ENCODE measurements at regions not wholly inside any gene's neighbourhood (a gene's known extent, or its start where the extent isn't known, plus 50 kb on each side); places are given as distances from the start of the nearest gene placed in this dataset.
A peak's percentile ranks its signal among the peaks of the same experiment; 100 is the strongest.

DNA sequence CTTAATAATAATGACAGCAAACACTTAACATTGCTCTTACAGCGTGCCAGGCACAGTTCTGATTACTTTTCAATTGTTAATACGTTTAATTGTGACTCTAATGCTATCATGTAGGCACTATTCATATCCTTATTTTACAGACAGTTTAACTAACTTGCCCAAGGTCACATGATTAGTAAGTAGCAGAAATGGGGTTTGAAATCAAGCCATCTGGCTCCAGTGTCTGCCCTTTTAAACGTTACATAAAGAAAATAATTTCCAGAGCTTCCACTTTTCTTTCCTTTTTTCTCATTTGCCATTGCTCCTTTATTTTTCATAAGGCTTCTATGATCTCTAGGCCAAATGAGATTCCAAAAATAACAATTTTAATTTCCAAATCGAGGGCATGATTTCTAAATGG lies 50.6 kb upstream of the IKZF2 start:
- Mint-ChIP-seq H3K4me3 (no peak overlapping the region), H3K27me3 (no peaks in the 10 kb centered on the region), H3K4me1 (no peaks in the 10 kb centered on the region), H3K27ac (no peak overlapping the region), H3K9me3 (ENCODE audit: low read depth) (peaks cover 1% of the 10 kb centered on the region), H3K36me3 (ENCODE audit: low read depth) (no peaks in the 10 kb centered on the region)
- POLR2A ChIA-PET, result no interaction called here
- intact Hi-C loops (cut with DNase I, micrococcal nuclease), result no loop called here
- DNase-seq (no peak), ATAC-seq (no peak)
- CTCF ChIA-PET, result interaction anchor here (1.2 kb wide), 1 partner anchor 10 kb away, joined by 3 read pairs; no protein-coding TSS in a partner anchor

DNA sequence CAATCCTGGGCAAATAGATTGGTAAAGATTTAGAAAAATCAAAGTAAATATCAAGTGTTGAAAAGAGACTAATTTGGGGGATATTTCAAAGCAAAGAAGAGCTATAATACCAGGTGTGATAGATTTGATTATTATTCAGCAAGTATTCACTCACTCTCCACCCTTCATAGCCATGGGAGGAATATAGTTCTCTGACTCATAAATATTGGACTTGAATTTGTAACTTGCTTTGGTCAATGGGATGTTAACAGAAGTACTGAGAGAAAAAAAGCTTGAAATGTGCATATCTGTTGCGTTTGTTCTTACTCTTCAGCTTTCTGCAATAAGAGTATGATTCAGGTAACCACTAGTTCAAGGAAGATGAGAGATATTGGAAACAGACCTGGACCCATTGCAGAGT lies 54.5 kb upstream of the IKZF2 start:
- POLR2A ChIA-PET, result no interaction called here

DNA sequence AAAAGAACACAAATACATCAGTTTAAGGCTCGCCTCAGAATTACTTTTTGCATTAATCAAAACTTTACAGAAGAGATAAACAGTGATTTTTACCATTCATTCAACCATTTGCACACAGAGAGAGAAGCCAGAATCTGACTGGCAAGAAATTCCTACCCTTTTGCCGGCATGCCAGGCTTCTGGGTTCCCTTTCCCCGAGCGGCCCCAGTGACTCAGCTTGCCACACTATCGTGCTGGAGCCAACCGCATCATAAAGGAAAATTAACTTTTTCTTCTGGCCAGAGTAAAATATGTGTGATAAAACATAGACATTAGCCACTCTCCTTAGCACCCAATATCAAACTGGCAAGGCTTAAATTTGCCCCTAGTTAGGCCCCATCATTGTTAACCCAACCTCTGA lies 61.8 kb upstream of the IKZF2 start:
- CTCF ChIA-PET, result interaction anchor here (2.2 kb wide), 1 partner anchor 9 kb away, joined by 7 read pairs; no protein-coding TSS in a partner anchor
- POLR2A ChIA-PET, result no interaction called here

More for the DNA sequence above, 54.5 kb upstream of the IKZF2 start:
- H3K36me3 Mint-ChIP-seq (ENCODE audit: low read depth), result no peaks in the 10 kb centered on the region
- ATAC-seq, result no peak
- no peaks in the 10 kb centered on the region for H3K4me1 Mint-ChIP-seq
- no peak for DNase-seq
- H3K9me3 Mint-ChIP-seq (ENCODE audit: low read depth), result no peaks in the 10 kb centered on the region
- no peaks in the 10 kb centered on the region for H3K27me3 Mint-ChIP-seq
- H3K27ac Mint-ChIP-seq, result no peak overlapping the region
- intact Hi-C loops (cut with DNase I, micrococcal nuclease), result no loop called here
- no peak overlapping the region for H3K4me3 Mint-ChIP-seq
- CTCF ChIA-PET, result interaction anchor here (0.6 kb wide), 1 partner anchor 183 kb away, joined by 3 read pairs; no protein-coding TSS in a partner anchor

DNA sequence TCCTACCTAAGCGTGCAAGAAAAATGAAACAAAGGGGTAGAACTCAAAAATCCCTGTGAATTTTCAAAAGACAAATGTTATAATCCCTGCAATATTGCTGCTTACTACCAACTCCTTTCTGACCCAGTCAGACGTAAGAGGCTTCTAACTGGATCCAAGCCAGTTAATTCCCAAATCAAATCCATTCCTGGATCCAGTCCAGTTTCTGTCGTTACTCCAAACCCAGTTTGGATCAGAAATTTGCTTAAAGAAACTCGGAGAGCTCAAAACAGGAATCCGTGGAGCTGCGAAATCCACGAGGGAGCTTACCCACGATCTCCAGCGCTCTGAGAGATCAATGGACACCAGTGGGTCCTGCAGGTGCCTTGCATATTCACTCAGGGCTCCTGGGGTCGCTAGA lies 62.8 kb upstream of the IKZF2 start:
- POLR2A ChIA-PET, result no interaction called here
- intact Hi-C loops (cut with DNase I, micrococcal nuclease), result no loop called here
- H3K4me3 Mint-ChIP-seq, result no peak overlapping the region
- H3K27ac Mint-ChIP-seq, result no peak overlapping the region
- CTCF ChIA-PET, result no interaction called here
- DNase-seq (no peak), ATAC-seq (no peak)
- H3K9me3 Mint-ChIP-seq (ENCODE audit: low read depth), result no peaks in the 10 kb centered on the region
- H3K27me3 Mint-ChIP-seq, result peaks cover 2% of the 10 kb centered on the region
- H3K36me3 Mint-ChIP-seq (ENCODE audit: low read depth), result no peaks in the 10 kb centered on the region
- H3K4me1 Mint-ChIP-seq, result no peaks in the 10 kb centered on the region

More for the DNA sequence above, 61.8 kb upstream of the IKZF2 start:
- no peaks in the 10 kb centered on the region for H3K36me3 Mint-ChIP-seq (ENCODE audit: low read depth)
- H3K4me1 Mint-ChIP-seq, result no peaks in the 10 kb centered on the region
- H3K9me3 Mint-ChIP-seq (ENCODE audit: low read depth), result no peaks in the 10 kb centered on the region
- H3K27ac Mint-ChIP-seq, result no peak overlapping the region
- H3K4me3 Mint-ChIP-seq, result no peak overlapping the region
- intact Hi-C loops (cut with DNase I, micrococcal nuclease), result no loop called here
- DNase-seq (no peak), ATAC-seq (no peak)
- peaks cover 2% of the 10 kb centered on the region for H3K27me3 Mint-ChIP-seq

DNA sequence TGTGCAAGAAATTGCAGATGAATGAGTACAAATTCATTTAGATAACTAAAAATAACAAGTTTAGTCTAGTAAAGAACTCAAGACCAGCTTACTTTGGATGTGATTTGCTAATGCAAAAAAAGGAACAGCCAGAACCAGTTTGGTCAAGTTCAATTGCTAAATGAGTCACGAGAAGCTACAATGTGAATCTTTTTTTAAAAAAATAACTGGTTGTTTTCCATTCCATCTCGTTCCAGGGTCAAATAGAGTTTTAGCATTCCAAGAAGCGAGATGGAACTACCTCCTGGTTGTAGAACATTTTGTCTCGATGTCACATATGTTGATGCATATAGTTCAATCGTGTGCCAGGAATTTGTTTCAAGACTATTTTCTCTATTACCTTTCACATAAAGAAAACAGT lies 65.0 kb upstream of the IKZF2 start:
- ChIA-PET POLR2A (no interaction called here), CTCF (interaction anchor here (0.7 kb wide), 1 partner anchor 63 kb away, joined by 3 read pairs; no protein-coding TSS in a partner anchor)
- Mint-ChIP-seq H3K36me3 (ENCODE audit: low read depth) (no peaks in the 10 kb centered on the region), H3K4me1 (no peaks in the 10 kb centered on the region), H3K9me3 (ENCODE audit: low read depth) (no peaks in the 10 kb centered on the region), H3K4me3 (no peak overlapping the region), H3K27me3 (peaks cover 2% of the 10 kb centered on the region), H3K27ac (no peak overlapping the region)
- ATAC-seq, result no peak
- DNase-seq, result no peak
- intact Hi-C loops (cut with DNase I, micrococcal nuclease), result no loop called here

DNA sequence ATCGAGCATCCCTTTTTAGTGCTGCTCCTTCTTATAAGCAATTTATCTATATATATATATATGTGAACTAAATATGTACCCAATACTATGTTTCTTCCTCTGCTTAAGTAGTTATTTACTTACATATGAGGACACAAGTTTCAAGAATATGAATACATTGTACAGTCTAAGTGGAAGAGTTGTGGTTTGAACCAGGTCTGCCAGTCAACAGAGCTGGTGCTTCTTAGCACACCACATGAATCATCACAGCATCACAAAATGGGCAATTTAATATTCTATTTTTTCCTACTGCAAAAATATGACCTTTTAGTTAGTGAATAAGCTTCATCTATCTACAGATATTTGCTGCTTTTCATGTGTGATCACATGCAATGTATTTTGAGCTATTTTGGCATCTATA lies 64.4 kb upstream of the SPAG16 start:
- H3K4me3 Mint-ChIP-seq, result no peak overlapping the region
- ChIA-PET CTCF (interaction anchor here (0.9 kb wide), 1 partner anchor 24 kb away, joined by 3 read pairs; no protein-coding TSS in a partner anchor), POLR2A (no interaction called here)
- H3K9me3 Mint-ChIP-seq (ENCODE audit: low read depth), result no peaks in the 10 kb centered on the region
- ATAC-seq (no peak), DNase-seq (no peak)
- no peaks in the 10 kb centered on the region for H3K4me1 Mint-ChIP-seq
- H3K36me3 Mint-ChIP-seq (ENCODE audit: low read depth), result no peaks in the 10 kb centered on the region
- no peak overlapping the region for H3K27ac Mint-ChIP-seq
- intact Hi-C loops (cut with DNase I, micrococcal nuclease), result no loop called here
- no peaks in the 10 kb centered on the region for H3K27me3 Mint-ChIP-seq

DNA sequence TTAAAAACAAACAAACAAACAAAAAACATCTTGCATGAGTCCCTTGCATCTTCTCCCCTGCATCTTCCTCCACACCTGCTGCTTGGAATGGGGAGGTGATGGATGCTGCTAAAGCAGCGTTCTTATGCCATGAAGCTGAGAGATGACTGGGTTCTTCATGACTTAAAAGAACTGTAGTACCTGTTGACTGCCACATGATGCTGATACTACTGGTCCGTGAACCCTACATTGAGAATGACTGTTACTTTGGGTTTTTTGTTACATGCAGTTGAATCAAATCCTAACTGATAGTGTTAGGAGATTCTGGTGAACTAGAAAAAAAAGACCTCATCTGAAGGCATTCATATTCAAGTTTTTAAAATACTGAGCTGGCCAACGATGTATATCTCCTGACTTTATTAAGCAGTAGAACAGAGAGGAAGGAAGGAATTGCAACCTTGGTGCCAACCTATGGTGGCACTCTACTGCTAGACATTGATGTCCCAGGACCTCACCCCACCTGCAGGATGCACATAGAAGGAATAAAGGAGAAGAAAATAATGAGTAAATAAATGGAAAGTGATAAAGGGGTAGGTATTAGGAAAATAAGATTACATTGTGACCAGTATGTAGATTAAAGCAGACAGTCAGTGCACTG lies 63.2 kb upstream of the SPAG16 start:
- ChIA-PET CTCF (no interaction called here), POLR2A (no interaction called here)
- no peaks in the 10 kb centered on the region for H3K9me3 Mint-ChIP-seq (ENCODE audit: low read depth)
- ATAC-seq, result peak; percentile 44
- H3K27me3 Mint-ChIP-seq, result no peaks in the 10 kb centered on the region
- no peak for DNase-seq
- intact Hi-C loops (cut with DNase I, micrococcal nuclease), result no loop called here
- no peak overlapping the region for H3K27ac Mint-ChIP-seq
- H3K36me3 Mint-ChIP-seq (ENCODE audit: low read depth), result no peaks in the 10 kb centered on the region
- no peak overlapping the region for H3K4me3 Mint-ChIP-seq
- H3K4me1 Mint-ChIP-seq, result peaks cover 3% of the 10 kb centered on the region

DNA sequence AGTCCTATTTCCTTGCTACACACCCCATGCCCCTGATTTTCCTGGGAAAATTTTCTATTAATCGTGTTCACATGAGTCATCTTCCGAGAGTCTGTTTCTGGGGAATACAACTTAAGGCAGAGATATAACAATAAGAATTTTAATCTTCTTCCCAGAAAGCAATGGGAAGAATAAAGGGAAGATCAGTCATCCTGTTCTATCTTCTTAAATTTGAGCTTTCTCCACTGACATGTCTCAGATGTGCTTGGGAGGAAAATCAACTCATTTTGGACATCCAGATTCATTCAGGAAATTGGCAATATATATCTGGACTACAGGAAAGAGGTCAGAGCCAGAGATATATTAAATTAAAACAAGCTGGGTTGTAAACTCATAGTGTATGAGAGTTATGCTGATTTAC lies 62.3 kb upstream of the SPAG16 start:
- no peaks in the 10 kb centered on the region for H3K27me3 Mint-ChIP-seq
- POLR2A ChIA-PET, result no interaction called here
- DNase-seq (no peak), ATAC-seq (no peak)
- no peaks in the 10 kb centered on the region for H3K9me3 Mint-ChIP-seq (ENCODE audit: low read depth)
- no peaks in the 10 kb centered on the region for H3K36me3 Mint-ChIP-seq (ENCODE audit: low read depth)
- intact Hi-C loops (cut with DNase I, micrococcal nuclease), result no loop called here
- CTCF ChIA-PET, result interaction anchor here (0.7 to 1.4 kb wide), 2 partner anchors 9 to 197 kb away, joined by 3 to 7 read pairs; no protein-coding TSS in a partner anchor
- H3K27ac Mint-ChIP-seq, result no peak overlapping the region
- H3K4me1 Mint-ChIP-seq, result peaks cover 5% of the 10 kb centered on the region
- no peak overlapping the region for H3K4me3 Mint-ChIP-seq

DNA sequence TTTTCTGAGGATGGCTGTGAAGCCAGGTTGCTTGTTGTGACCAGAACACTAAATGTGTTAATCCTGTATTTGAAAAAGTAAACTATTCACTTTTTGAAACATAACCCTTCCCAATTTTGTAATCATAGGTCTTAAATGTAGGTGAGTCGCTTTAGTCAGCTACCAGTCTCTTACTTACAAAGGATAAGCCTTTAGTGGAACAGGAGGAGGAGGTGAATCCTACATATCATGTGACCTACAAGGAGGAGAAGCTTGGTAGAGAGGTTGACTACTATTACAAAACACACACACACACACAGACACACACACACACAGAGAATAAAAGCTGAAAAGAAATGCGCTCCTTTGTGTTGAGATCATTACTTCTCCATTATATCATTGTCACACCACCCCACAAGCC lies 59.9 kb upstream of the SPAG16 start:
- intact Hi-C loops (cut with DNase I, micrococcal nuclease), result no loop called here
- H3K9me3 Mint-ChIP-seq (ENCODE audit: low read depth), result no peaks in the 10 kb centered on the region
- ChIA-PET CTCF (no interaction called here), POLR2A (no interaction called here)
- no peaks in the 10 kb centered on the region for H3K36me3 Mint-ChIP-seq (ENCODE audit: low read depth)
- H3K27me3 Mint-ChIP-seq, result no peaks in the 10 kb centered on the region
- ATAC-seq (no peak), DNase-seq (no peak)
- H3K4me3 Mint-ChIP-seq, result no peak overlapping the region
- peaks cover 5% of the 10 kb centered on the region for H3K4me1 Mint-ChIP-seq
- H3K27ac Mint-ChIP-seq, result no peak overlapping the region

DNA sequence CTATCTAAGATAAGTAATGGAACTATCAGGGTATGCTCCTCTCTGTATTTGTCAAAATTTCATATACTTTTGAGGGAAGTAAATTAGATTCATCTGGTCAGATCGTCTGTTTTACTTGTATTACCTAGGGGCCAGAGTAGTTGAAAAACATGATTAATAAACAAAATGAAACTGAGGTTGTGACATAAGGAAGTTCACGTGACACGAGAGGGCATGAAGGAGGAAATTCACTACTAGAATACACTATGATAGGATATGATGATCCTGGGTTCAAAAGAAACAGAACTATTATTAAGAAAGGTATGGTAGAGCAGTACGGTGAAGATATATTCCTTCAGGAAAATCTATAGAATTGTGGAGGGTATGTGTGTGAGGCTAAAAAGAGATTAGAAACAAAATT lies 58.4 kb upstream of the SPAG16 start:
- ATAC-seq, result no peak
- Mint-ChIP-seq H3K9me3 (ENCODE audit: low read depth) (no peaks in the 10 kb centered on the region), H3K36me3 (ENCODE audit: low read depth) (no peaks in the 10 kb centered on the region), H3K27ac (no peak overlapping the region), H3K4me3 (no peak overlapping the region), H3K27me3 (no peaks in the 10 kb centered on the region), H3K4me1 (peaks cover 5% of the 10 kb centered on the region)
- no peak for DNase-seq
- POLR2A ChIA-PET, result no interaction called here
- intact Hi-C loops (cut with DNase I, micrococcal nuclease), result no loop called here
- CTCF ChIA-PET, result interaction anchor here (0.7 kb wide), 1 partner anchor 20 kb away, joined by 3 read pairs; no protein-coding TSS in a partner anchor

DNA sequence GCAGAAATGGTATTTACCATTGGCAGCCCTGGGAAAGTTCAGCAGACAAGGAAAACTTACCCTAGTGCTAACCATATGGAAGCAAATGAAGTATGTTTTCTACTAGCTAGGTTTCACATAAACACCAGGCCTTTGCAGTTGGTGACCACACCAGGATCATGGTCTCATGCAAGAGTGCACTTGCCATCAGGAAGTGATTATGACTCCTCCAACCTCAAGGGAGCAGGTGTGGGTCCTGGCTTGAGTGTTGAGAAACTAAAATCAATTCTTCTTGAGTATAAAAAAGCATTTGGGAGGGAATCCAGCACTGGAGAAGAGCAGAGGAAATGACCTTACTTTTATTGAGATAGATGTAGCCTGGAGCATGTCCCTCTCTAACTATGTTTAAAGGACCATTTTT lies 56.8 kb upstream of the SPAG16 start:
- POLR2A ChIA-PET, result no interaction called here
- Mint-ChIP-seq H3K9me3 (ENCODE audit: low read depth) (no peaks in the 10 kb centered on the region), H3K4me1 (peaks cover 5% of the 10 kb centered on the region), H3K27me3 (no peaks in the 10 kb centered on the region), H3K27ac (no peak overlapping the region), H3K36me3 (ENCODE audit: low read depth) (no peaks in the 10 kb centered on the region), H3K4me3 (no peak overlapping the region)
- intact Hi-C loops (cut with DNase I, micrococcal nuclease), result no loop called here
- DNase-seq, result no peak
- no peak for ATAC-seq
- CTCF ChIA-PET, result interaction anchor here (0.8 kb wide), 1 partner anchor 45 kb away, joined by 4 read pairs; no protein-coding TSS in a partner anchor

DNA sequence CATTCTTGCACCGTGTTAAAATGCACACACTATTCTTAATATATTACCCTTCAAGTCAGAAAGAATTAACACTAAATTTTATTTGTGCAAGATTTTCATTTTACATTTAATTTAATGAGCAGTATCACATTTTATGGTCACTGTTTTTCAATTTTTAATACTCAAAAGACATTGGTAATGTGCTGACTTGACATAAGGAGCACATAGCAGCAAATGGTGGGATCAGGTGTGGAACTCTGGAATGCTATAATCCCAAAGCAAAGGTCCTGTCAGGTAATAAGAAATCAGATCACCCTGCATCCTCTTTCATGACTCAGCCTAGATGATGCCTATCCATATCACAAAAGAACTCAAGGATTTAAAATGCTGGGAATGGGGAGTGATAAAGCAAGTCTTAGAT lies 55.6 kb upstream of the SPAG16 start:
- ATAC-seq (no peak), DNase-seq (no peak)
- H3K4me3 Mint-ChIP-seq, result no peak overlapping the region
- no peaks in the 10 kb centered on the region for H3K36me3 Mint-ChIP-seq (ENCODE audit: low read depth)
- no peaks in the 10 kb centered on the region for H3K27me3 Mint-ChIP-seq
- intact Hi-C loops (cut with DNase I, micrococcal nuclease), result no loop called here
- H3K9me3 Mint-ChIP-seq (ENCODE audit: low read depth), result no peaks in the 10 kb centered on the region
- CTCF ChIA-PET, result no interaction called here
- POLR2A ChIA-PET, result no interaction called here
- no peak overlapping the region for H3K27ac Mint-ChIP-seq
- peaks cover 15% of the 10 kb centered on the region for H3K4me1 Mint-ChIP-seq
